Activated CD8-positive, alpha-beta memory T cell treated with anti-CD3 and anti-CD28 coated beads for 1 hour (primary cell): ENCODE measurements at regions not wholly inside any gene's neighbourhood (a gene's known extent, or its start where the extent isn't known, plus 50 kb on each side); places are given as distances from the start of the nearest gene placed in this dataset.
"Not testable (repeated sequence)": the region's sequence is repeated elsewhere in the genome, so short reads cannot be mapped to it uniquely, and the experiment has no call there.

Source experiments
- DNase-seq, 2 donors: peaks; one replicate each; pipeline ENCODE4 v3.0.0-alpha.2; 2020; ENCODE audit warnings: low read depth in 1 of 2; ENCODE audit errors: extremely low read depth in 1 of 2

DNA sequence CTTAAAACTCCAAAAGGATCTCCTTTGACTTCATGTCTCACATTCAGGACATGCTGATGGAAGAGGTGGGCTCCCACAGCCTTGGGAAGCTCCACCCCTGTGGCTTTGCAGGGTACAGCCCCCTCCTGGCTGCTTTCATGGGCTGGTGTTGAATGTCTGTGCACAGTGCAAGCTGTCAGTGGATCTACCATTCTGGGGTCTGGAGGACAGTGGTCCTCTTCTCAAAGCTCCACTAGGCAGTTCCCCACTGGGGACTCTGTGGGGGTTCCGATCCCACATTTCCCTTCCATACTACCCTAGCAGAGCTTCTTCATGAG lies 150.2 kb upstream of the FBXL17 start:
- DNase-seq = not testable (repeated sequence)

DNA sequence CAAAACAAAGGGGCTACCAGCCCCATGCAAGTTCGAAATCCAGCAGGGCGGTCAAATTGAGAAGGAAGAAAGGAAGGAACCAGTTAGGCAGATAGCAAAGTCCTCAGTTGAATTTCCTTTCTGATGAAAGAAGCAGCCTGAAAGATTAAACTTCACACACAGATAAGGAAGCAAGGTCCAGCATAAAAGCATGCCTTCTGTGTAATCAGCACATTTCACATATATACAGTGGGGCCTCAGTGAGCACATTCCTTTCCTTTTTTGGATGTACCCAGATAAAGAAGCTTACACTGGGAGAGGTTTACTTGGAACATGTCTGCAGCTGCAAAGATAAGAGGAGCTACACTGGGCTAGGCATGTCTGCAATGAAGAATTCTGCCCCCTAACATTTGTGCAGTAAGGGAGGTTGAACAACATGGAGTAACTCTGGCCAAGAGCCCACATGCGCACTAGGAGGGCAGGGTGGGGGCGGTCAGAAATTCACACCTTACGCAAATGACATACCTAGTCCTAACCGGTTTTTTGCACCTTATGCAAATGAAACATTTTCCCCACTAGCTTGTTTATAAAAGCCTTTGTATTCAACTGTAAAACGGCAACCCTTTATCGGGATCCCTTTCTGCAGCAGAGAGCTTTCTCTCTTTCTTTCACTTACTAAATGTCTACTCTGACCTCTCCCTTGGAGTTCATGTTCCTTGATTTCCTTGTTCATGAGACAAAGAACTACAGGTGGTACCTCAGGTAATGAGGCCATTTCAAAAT lies 149.7 kb upstream of the FBXL17 start:
- no peak for DNase-seq

DNA sequence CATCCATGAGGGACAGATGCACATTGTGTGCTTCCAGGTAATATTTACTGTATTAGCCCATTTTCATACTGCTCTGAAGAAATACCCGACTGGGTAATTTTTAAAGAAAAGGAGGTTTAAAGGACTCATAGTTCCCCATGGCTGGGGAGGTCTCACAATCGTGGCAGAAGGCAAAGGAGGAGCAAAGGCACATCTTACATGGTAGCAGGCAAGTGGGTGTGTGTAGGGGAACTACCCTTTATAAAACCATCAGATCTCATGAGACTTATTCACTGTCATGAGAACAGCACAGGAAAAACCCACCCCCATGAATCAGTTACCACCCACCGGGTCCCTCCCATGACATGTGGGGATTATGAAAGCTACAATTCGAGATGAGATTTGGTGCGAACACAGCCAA lies 148.8 kb upstream of the FBXL17 start:
- DNase-seq = no peak

DNA sequence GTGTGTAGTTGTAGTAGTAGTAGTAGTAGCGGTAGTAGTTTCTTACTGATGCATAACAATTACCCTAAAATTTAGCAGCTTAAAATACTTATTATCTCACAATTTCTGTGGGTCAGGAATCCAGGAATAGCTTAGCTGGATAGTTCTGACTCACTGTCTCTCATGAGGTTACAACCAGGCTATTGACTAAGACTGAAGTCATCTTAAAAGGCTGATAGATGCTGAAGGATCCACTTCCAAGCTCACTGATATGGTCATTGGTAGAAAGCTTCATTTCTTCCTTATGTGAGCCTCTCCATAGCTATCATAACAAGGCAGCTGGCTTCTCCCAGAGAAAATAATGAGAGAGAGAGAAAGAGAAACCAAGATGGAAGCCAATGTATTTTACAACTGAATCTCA lies 147.5 kb upstream of the FBXL17 start:
- DNase-seq = no peak

DNA sequence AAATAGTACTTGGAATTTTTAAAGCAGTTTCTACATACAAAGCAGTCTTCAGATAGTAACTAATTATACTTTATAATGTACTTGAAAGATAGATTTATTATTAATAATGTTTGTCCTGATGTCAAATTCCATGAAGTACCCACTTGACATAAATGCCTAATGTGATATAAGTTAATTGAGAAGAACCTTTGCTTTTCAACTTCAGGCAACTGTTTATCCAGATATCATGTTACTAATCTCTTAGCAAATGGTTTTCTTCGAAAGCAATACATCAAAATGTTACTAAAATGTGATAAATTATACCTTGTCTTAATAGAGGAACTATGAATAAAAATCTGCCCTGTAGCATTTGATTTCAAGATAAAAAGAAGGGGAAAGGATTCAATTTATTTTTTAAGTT lies 146.8 kb upstream of the FBXL17 start:
- DNase-seq = no peak

DNA sequence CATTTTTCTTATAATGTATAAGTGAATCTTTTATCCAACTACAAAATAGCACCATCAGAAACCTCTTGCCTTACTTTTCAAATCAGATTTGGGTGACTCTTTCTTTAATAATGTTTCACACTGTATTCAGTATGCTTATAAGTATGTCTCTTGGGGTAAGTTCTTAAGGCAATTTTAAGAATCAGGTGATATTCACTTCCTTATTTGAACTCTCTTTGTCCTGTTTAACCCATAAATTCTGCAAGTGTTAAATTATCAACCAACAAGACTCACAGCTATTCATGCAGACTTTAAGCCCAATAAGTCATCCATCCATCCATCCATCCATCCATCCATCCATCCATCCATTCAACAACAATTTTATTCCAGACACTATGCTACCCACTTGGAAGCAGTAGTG lies 142.7 kb upstream of the FBXL17 start:
- DNase-seq = no peak

DNA sequence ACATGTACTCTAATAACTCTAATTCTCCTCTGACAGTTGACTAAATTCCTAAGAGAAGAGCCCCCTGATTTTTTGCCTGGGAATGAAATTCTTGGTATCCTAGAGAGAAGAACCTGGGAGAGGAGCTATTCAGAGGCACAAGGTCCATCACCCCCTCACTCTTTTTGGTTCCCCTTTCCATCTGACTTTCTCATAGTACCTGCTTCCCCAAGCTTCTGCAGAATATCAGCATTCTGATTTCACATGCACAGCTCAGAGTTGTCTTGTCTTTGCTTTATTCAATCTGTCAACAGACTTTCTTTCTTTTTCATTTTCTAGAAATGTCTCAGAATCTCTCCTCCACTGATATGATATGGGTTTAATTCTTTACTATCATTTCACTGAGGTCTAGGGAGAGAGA lies 141.5 kb upstream of the FBXL17 start:
- no peak for DNase-seq

DNA sequence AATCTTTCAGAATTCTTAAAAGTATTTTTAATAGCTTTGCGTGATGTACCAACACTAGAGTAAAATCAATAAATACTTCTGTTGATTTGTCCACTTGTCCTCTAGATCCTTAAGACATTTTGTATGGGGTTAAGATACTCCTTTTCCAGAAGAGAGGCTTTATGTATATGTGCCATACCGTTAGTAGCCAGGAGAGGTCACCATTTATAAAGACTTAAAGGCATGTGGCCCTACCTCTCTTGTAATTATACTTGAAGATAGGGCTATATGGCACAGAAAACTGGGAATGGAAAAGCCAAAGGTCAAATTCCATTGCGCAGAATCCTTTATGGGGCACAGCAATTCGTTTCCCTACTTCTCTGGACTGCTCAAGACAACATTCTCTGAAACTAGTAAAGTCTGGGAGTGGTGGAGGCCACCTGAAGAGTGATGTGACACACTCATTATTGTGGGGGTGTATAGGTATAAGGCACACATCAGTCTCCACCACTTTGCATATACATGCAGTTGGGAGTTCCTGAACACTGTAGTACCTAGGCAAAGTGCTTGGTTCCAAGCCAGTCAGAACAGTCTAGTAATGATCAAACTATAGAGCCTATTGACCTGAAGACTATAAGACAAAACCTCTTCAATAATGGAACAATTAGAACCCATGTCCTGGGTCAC lies 140.1 kb upstream of the FBXL17 start:
- no peak for DNase-seq

DNA sequence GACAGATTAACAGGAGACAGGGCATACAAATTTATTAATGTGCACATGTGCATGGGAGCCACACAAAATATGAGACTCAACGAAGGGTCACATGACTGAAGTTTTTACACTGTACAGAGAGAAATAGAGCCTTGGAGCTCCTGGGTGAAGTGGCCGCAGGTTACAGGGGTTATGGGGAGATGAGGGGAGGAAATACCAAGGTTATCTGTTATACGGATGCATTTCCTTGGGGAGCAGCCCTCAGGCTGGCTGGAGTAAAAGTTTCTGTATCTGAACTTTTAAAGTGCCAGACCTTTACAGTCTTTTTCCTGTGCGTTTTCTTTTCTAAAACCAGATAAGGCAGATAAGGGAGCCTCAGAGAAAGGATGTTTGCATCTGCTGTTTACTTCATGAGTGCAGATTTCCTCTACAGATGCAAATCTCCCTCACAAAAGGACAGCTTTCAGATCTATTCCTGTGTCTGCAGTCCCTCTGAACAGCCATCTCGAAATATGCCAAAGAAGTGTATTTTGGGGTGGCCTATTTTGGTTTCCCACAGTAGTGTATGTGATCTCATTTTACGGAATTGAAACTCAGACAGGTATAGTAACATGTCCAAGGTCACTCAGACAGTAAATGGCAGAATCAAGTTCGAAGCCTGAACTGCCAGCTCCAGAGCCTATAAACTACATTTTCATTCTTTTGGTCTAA lies 139.3 kb upstream of the FBXL17 start:
- no peak for DNase-seq

DNA sequence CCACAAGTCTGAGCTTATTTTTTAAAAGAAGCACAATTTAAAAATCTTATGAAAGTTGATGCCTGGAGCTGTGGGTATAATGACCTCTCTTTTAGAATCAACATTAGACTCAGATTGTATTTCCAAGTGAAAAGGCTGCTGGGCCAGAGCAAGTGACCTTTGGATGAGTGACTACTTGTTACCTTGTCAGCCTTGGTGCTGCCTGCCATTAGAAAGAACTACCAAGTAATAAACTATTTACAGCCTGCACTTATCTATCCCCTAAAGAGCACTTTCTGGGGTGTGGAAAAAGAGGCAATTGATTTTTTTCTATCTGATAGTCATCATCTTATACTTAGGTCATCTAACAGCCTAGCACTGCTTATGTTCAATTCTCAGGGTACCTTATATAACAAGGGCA lies 134.9 kb upstream of the FBXL17 start:
- DNase-seq = no peak

DNA sequence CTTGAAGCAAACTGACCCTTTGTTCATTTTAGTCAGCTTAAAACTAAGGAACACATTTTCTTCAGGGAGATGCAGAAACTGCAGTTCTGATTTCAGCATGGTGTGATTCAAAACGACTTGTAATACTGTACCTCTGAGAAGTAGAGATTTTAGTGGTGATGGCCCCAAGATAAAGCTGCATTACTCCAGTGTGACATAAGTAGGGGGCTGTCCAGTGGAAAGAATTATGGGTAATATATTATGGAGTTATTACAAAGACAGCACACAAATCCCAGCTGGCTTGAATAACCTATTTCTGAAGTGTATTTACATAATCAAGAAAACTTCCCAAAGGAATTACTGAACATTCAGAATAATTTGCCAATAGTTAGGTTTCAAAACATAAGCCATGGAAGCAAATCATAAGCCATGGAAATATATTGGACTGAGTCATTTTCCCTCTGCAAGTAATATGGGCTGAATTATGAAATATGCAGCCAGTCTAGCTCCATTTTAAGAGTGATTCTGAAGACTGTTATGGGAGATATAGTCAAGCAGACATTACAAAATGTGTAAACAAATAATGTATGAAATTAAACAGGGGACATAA lies 133.7 kb upstream of the FBXL17 start:
- DNase-seq = no peak

DNA sequence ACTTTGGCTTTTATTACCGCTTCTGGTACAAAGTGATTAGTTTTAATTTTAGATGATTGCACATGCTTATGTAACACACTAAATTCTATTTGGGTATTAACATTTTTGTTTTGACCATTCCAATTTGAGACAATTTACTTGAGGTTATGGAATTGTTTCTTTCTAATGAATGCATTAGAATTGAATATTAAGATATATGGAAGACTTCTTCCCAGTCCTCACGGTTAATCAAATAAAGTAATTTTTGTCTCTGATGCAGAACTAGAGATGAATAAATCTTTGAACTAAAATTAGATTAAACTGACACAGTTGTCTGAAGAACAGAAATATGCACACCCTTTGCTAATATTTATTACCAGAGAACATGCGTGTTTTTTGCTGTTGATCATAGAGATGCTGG lies 127.1 kb upstream of the FBXL17 start:
- DNase-seq = no peak

DNA sequence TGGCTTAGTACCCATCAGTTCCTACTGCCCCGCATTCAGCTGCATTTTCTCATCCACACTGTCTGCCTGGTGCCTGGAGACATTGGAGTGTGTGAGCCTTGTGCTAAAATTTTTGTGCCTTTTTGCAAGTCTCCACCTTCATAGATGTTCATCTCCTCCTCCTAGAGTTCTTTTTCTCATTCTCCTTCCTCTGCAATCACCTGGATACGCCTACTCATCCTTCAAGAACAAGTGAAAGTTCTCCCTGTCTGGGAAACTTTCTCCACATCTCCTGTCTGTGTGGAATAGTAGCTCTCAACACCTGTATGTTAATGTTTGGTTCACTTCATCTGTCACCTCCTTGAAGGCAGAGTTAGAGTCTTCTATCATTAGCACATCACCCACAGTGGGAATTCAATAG lies 125.7 kb upstream of the FBXL17 start:
- no peak for DNase-seq

DNA sequence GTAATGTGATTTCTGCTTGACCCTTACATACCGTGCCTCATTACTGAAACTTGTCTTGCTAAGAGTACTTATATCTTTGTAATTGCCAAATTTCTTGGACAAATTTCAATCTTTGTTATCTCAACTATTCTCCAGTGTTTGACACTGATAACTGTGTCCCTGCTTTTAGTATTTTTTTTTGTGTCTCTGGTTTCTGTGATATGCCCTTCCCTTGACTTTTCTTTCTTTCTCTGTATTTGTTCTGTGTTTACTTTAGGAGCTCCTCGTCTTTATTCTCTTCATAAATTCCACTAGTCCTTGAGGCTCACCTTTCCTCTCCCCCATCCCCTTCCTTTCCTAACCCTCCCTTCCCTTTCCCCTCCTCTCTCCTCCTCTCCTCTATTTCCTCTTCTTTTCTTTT lies 123.7 kb upstream of the FBXL17 start:
- DNase-seq = no peak

DNA sequence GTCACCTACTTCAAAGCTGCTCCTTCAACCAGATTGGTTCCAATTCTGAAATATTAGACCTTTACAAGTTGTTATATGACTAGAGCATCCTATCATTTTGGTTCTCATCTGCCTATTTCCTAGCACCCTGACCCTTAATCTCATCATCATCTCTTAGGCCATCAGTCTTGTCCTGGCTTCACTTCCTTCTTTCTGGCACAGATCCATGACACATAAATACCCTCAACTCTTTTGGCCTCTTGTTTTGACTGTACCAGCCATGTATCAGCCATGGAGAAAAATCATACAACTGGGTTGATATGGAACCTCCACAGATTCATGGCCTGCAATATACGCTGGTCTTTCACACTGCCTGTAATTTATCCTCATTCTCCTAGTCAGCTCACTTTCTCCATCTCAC lies 123.1 kb upstream of the FBXL17 start:
- no peak for DNase-seq

DNA sequence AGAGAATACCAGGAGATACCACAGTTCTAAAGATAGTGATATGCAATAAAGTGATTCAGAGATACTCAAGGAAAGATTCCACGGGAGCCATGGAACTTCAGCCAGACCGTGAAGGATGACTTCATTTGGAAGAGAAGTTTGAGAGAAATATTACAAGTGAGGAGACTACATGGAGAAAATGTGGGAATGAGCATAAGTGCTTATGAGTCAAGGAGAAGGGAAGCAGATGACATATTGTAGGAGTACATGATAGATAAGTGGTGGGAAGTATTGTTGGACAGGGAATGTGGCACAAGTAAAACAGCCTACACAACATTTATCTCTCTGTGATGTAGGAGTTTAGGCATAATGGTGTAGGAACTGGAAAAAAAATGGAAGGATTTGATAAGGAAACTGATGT lies 122.1 kb upstream of the FBXL17 start:
- DNase-seq = no peak

DNA sequence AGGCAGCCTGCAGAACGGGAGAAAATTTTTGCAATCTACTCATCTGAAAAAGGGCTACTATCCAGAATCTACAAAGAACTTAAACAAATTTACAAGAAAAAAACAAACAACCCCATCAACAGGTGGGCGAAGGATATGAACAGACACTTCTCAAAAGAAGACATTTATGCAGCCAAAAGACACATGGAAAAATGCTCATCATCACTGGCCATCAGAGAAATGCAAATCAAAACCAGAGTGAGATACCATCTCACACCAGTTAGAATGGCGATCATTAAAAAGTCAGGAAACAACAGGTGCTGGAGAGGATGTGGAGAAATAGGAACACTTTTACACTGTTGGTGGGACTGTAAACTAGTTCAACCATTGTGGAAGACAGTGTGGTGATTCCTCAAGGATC lies 113.7 kb upstream of the FBXL17 start:
- not testable (repeated sequence) for DNase-seq

DNA sequence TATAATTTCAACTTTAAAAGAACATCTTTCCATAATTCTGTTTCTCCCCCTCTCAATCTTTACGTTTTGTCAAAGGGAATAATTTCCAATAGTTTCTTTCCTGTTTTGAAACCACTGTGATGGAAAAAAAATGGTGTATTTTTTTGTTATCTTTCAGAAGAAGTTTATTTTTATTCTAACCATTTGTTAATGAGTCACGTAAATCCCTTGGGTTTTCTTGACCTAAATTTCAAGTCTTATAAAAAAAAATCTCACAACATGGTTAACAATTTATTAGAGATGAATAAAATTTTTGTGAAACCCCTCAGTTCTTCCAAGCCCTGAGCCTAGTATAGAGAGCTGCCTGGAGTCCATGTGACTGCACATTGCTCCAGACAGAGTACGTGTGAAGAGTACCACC lies 106.1 kb upstream of the FBXL17 start:
- DNase-seq = no peak

DNA sequence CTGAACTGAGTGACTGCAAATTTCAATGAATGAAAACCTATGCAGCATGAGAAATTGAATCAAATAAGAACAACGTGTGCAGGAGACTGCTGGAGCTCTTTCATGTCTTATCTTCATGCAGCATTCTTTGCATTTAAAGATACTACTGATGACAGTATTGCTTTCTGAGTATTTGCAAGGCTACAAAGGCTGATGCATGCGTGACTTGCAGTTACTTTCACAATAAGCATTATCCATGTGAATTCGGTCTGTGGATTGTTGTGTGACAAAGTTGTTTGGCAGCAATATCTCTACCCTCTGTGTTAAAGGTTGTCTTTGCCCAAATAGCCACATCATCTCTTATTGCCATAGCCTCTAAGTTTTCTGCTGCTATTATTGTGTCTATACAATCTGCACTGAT lies 102.1 kb upstream of the FBXL17 start:
- no peak for DNase-seq

DNA sequence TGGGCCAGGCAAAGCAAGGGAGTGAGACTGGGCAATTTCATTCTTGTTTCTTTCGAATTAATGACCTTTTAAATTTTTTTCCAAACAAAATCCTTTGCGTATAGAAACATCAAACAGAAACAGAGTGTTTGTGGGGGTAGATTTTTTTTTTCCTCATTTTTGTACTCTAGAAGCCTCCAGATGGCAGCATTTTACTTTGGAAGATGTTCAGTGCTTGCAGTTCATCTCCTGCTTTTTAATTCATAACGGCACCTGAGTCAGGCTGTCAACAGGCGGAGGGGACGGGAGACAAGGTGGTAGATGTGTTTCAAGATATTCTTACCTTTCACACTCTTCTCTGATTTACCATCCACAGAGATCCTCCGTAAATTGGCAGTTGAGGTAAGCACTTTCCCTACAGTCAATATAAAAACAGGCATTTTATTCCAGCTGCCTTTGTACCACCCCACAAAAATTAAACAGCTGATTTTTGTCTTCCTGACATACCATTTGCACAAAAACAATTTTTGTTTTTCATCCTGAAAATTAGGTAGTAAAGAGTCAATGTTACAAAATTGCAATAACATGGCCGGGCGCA lies 99.5 kb upstream of the FBXL17 start:
- no peak for DNase-seq

DNA sequence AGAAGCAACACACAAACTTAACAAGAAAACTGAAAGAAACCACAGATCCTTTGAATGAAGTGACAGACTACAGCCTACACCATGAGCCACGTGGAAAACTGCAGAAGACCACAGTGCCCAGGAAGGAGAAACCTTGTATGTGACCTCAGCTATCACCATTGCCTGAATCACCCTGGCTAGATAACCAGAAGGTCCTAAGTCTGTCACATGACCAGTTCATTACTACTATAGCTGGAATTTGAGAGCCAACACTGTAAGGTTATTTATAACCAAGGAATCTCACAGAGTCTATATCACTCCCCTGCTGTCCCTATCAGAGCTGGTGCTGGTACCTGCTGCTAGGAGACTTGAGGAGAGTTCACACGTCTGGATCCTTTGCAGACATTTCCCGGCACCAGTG lies 90.3 kb upstream of the FBXL17 start:
- DNase-seq = no peak

DNA sequence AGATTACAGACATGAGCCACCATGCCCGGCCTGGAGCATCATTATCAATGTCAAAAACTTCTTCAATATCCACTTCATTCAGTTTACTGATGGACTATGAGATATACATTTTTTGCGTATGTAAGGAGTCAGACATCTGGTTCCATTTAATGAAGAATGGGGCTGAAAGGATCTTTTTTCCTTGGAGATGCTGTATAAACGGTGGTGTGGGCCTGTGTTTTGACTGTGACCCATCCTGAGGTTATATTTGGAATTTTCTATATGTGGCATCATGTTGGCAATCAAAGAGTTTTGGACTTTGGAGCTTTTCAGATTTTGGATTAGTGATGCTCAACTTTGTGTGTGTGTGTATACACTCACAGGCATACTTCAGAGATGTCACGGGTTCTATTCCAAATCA lies 85.7 kb upstream of the FBXL17 start:
- DNase-seq = no peak
